ENCODE measurements at regions not wholly inside any gene's neighbourhood (a gene's known extent, or its start where the extent isn't known, plus 50 kb on each side); places are given as distances from the start of the nearest gene placed in this dataset.
"Not testable (repeated sequence)": the region's sequence is repeated elsewhere in the genome, so short reads cannot be mapped to it uniquely, and the experiment has no call there.

DNA sequence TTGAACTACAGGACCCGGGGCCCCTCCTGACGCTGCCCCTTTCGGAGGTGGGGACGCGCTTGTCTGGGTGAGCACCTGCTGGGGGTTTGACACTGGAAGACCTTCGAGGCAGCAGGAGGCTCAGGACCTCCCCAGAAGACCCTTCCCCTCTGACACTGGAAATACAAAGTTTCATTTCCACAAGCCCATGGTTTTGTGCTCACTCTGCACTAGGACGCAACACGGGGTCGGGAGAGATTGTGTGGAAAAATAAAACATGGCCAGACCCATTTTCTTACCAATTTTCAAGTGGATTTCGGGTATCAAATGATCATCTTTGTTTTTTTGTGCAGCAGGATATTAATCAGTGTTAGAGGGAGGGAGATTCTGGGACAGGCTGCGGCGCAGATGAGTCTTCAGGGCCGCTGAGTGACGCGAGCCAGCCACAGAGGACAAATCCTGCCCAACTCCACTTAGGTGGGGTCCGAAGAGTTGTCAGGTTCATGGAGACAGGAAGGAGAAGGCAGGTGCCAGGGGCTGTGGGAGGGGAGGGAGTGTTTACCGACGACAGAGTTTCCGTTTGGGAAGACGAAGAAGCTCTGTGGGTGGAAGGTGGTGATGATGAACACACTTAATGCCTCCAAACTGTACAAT, 160.0 kb upstream of the AFDN start:
- peaks cover 0 to 4% (median 0%) of the 10 kb centered on the region in 5 donors for H3K9me3 ChIP-seq (ENCODE audit: control insufficient read depth in 5 of 5, low read length in 5 of 5)
- no peak overlapping the region for H3K4me3 ChIP-seq (ENCODE audit: low read depth in 1 of 5, low read length in 5 of 5)
- no peak overlapping the region for H3K9ac ChIP-seq (ENCODE audit: low read length in 5 of 5)
- H3K4me1 ChIP-seq (ENCODE audit: control insufficient read depth in 5 of 5, insufficient read depth in 5 of 5, low read length in 5 of 5), result peaks cover 0 to 15% (median 8%) of the 10 kb centered on the region in 5 donors
- H3K27ac ChIP-seq (ENCODE audit: low read depth, low read length), result no peak overlapping the region
- no peaks in the 10 kb centered on the region for H3K36me3 ChIP-seq (ENCODE audit: control insufficient read depth in 5 of 5, insufficient read depth in 5 of 5, low read length in 5 of 5)
- peaks cover 0 to 5% (median 0%) of the 10 kb centered on the region in 5 donors for H3K27me3 ChIP-seq (ENCODE audit: control insufficient read depth in 5 of 5, insufficient read depth in 4 of 5, low read length in 5 of 5)

DNA sequence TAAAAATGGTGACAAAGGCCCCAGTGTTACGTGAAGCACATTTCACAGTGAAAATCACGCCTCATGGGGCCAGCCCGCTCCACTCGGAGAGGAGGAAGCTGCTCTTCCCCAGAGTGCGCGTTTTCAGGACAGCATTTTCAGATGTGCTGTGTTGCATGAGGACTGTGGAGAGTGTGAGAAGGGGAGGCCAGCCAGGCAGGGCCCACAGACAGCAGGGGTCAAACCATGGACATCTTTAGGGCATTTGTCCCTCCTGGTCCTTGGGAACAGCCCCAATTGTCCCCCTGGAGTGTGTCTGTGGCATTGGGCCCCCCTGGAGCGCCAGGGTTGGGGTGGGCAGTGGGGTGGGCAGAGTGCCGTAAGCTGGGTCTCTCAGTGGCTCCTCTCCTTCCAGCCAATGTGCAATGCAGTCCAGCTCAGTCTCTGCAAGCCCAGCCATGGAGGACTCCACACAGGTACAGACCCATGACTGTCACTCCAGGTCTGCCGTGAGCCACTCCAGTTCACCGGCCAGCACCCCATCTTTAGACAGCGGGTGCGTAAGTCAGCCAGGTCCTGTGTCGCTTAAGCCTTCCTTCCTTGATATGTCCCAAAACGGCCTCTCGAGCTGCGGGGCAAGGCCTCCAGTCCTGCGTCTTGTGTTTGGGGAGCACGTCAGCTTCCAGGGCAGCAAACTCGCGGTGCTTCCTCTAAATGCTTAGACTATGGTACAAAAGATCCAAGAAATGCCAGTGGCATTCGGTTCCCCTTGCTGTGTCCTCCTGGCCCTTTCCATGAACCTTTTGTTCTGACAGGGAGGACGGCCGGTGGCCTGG, 159.3 kb upstream of the AFDN start:
- Histone ChIP-seq H3K27me3 (ENCODE audit: control insufficient read depth in 5 of 5, insufficient read depth in 4 of 5, low read length in 5 of 5) (peaks cover 0 to 5% (median 0%) of the 10 kb centered on the region in 5 donors), H3K9me3 (ENCODE audit: control insufficient read depth in 5 of 5, low read length in 5 of 5) (peaks cover 0 to 5% (median 0%) of the 10 kb centered on the region in 5 donors), H3K36me3 (ENCODE audit: control insufficient read depth in 5 of 5, insufficient read depth in 5 of 5, low read length in 5 of 5) (no peaks in the 10 kb centered on the region), H3K4me3 (ENCODE audit: low read depth in 1 of 5, low read length in 5 of 5) (no peak overlapping the region), H3K27ac (ENCODE audit: low read depth, low read length) (no peak overlapping the region), H3K4me1 (ENCODE audit: control insufficient read depth in 5 of 5, insufficient read depth in 5 of 5, low read length in 5 of 5) (peaks cover 0 to 15% (median 3%) of the 10 kb centered on the region in 5 donors), H3K9ac (ENCODE audit: low read length in 5 of 5) (no peak overlapping the region)

DNA sequence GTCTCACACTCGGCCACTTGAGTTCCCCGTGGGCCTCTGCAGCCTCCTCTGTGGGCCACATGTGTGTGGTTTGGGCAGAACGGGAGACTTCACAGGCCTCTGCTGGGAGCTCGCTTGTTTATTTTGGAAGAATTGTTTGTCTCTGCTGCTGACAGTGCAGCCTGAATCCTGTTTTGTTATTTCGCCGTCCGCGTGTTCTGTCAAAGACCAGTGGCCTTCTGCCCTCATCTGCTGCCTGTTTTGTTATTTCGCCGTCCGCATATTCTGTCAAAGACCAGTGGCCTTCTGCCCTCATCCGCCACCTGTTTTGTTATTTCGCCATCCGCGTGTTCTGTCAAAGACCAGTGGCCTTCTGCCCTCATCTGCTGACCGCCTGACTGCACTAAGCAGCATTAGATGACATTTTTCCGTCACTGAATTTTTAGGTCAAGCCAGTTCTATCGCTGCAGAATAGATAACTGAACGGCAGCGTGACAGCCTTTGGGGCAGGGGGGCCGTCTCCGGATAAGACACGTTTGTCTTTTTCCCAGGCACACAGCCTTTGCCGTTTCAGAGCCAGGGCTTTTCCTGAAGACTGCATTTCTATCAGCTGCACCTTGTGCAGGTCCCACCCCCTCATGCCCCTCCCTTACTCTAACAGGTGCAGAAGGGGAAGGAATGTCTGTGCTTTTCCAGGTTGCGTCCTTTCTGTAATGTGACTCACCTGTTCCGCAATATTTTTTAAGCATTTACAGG, 158.5 kb upstream of the AFDN start:
- peaks cover 0 to 5% (median 0%) of the 10 kb centered on the region in 5 donors for H3K9me3 ChIP-seq (ENCODE audit: control insufficient read depth in 5 of 5, low read length in 5 of 5)
- H3K27ac ChIP-seq (ENCODE audit: low read depth, low read length), result no peak overlapping the region
- H3K27me3 ChIP-seq (ENCODE audit: control insufficient read depth in 5 of 5, insufficient read depth in 4 of 5, low read length in 5 of 5), result peaks cover 0 to 5% (median 0%) of the 10 kb centered on the region in 5 donors
- peaks cover 0 to 15% (median 3%) of the 10 kb centered on the region in 5 donors for H3K4me1 ChIP-seq (ENCODE audit: control insufficient read depth in 5 of 5, insufficient read depth in 5 of 5, low read length in 5 of 5)
- no peak overlapping the region for H3K4me3 ChIP-seq (ENCODE audit: low read depth in 1 of 5, low read length in 5 of 5)
- no peak overlapping the region for H3K9ac ChIP-seq (ENCODE audit: low read length in 5 of 5)
- H3K36me3 ChIP-seq (ENCODE audit: control insufficient read depth in 5 of 5, insufficient read depth in 5 of 5, low read length in 5 of 5), result no peaks in the 10 kb centered on the region

DNA sequence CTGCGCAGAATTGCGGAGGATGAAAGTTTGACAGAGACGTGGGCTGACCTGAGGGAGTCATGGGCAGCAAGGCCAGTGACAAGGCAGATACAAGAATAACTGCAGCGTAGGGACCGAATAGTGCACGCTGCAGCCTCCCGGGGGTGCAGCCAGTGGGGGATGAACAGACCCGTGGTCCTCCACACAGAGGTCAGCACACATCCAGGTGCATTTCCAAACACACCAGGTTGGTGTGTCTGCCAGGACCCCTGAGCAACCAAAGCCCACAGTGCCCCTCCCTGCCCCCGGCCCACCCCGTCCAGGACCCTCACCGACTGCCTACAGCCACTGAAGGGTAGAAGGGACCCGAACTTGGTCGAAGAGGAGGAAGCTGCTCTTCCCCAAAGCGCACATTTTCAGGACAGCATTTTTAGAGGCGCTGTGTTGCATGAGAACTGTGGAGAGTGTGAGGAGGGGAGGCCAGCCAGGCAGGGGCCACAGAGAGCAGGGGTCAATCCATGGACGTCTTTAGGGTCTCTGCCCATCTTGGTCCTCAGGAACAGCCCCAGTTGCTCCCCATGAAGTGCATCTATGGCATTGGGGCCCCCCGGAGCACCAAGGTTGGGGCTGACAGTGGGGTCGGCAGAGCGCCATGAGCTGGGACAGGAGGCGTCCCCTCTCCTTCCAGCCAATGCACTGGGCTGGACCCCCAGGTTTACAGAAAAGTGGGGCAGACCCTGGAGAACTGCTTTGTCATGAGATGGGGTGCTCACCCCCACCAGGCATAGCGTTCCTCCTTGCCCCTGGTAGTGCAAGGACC, 157.8 kb upstream of the AFDN start:
- no peak overlapping the region for H3K9ac ChIP-seq (ENCODE audit: low read length in 5 of 5)

DNA sequence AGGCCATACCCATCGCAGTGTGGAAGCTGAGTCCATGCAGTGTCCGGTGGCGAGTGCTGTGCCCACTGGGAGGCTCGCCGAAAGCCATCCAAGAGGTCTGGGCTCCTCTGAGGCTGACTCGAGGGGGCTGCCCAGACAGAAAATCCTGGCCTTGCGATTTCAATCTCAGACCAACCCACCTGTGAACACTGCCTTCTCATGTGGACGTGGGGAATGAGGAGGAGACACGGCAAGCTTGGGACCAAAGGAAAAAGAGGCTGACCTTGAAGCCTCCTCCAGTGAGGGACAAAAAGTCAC, 157.2 kb upstream of the AFDN start:
- no peak overlapping the region for H3K9ac ChIP-seq (ENCODE audit: low read length in 5 of 5)
- no peak overlapping the region for H3K27ac ChIP-seq (ENCODE audit: low read depth, low read length)
- H3K36me3 ChIP-seq (ENCODE audit: control insufficient read depth in 5 of 5, insufficient read depth in 5 of 5, low read length in 5 of 5), result no peaks in the 10 kb centered on the region
- H3K9me3 ChIP-seq (ENCODE audit: control insufficient read depth in 5 of 5, low read length in 5 of 5), result peaks cover 0 to 5% (median 0%) of the 10 kb centered on the region in 5 donors
- H3K27me3 ChIP-seq (ENCODE audit: control insufficient read depth in 5 of 5, insufficient read depth in 4 of 5, low read length in 5 of 5), result peaks cover 0 to 5% (median 0%) of the 10 kb centered on the region in 5 donors
- peaks cover 0 to 18% (median 3%) of the 10 kb centered on the region in 5 donors for H3K4me1 ChIP-seq (ENCODE audit: control insufficient read depth in 5 of 5, insufficient read depth in 5 of 5, low read length in 5 of 5)
- H3K4me3 ChIP-seq (ENCODE audit: low read depth in 1 of 5, low read length in 5 of 5), result no peak overlapping the region

More for the DNA sequence above, 157.8 kb upstream of the AFDN start:
- H3K36me3 ChIP-seq (ENCODE audit: control insufficient read depth in 5 of 5, insufficient read depth in 5 of 5, low read length in 5 of 5), result no peaks in the 10 kb centered on the region
- no peak overlapping the region for H3K4me3 ChIP-seq (ENCODE audit: low read depth in 1 of 5, low read length in 5 of 5)
- H3K4me1 ChIP-seq (ENCODE audit: control insufficient read depth in 5 of 5, insufficient read depth in 5 of 5, low read length in 5 of 5), result peaks cover 0 to 20% (median 3%) of the 10 kb centered on the region in 5 donors
- H3K9me3 ChIP-seq (ENCODE audit: control insufficient read depth in 5 of 5, low read length in 5 of 5), result peaks cover 0 to 5% (median 0%) of the 10 kb centered on the region in 5 donors
- peaks cover 0 to 5% (median 0%) of the 10 kb centered on the region in 5 donors for H3K27me3 ChIP-seq (ENCODE audit: control insufficient read depth in 5 of 5, insufficient read depth in 4 of 5, low read length in 5 of 5)
- no peak overlapping the region for H3K27ac ChIP-seq (ENCODE audit: low read depth, low read length)

DNA sequence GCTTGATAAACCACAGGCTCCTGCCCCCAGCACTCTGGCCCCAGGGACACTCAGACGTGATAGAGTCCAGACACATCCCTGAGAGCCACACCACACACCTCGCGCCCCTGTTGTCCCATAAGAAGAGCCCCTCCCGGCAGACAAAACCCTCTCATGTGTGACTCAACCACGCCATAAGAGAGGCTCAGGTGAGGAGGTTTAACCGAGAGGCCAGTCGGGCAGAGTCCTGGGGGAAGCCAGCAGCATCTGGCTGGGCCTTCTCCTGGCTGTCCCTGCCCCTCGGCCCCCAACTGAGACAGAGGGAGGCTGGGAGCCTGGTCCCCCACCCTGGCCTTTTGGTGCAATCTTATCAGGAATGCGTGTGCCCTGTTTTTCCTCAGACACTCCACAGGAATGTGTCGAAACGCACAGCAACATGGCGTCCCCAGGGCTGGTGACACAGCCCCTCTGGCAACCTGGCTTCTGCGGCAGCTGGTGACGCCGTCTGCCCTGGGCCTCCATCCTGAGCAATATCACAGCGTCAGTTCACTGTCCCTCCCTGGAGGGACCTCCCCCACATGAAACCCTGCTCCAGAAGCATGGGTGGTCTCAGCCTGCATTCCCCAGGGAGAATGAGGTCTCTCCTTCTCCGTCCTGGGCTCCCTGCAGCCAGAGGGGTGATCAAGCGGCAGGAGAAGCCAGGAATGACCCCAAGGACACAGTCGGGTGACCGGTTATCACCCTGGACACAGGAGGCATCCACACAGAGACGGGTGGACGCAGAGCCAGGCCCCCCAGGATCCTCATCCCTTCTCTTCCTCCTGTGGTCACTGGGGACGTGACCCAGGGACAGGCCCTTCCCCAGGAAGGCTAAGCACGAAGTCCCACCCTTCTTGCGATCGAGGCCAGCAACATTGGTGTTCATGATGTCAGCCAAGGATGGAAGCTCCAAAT, 156.6 kb upstream of the AFDN start:
- H3K36me3 ChIP-seq (ENCODE audit: control insufficient read depth in 5 of 5, insufficient read depth in 5 of 5, low read length in 5 of 5), result no peaks in the 10 kb centered on the region
- peaks cover 0 to 5% (median 0%) of the 10 kb centered on the region in 5 donors for H3K27me3 ChIP-seq (ENCODE audit: control insufficient read depth in 5 of 5, insufficient read depth in 4 of 5, low read length in 5 of 5)
- H3K9me3 ChIP-seq (ENCODE audit: control insufficient read depth in 5 of 5, low read length in 5 of 5), result peaks cover 0 to 5% (median 0%) of the 10 kb centered on the region in 5 donors
- H3K4me3 ChIP-seq (ENCODE audit: low read depth in 1 of 5, low read length in 5 of 5), result no peak overlapping the region
- no peak overlapping the region for H3K9ac ChIP-seq (ENCODE audit: low read length in 5 of 5)
- peaks cover 0 to 18% (median 0%) of the 10 kb centered on the region in 5 donors for H3K4me1 ChIP-seq (ENCODE audit: control insufficient read depth in 5 of 5, insufficient read depth in 5 of 5, low read length in 5 of 5)
- no peak overlapping the region for H3K27ac ChIP-seq (ENCODE audit: low read depth, low read length)

DNA sequence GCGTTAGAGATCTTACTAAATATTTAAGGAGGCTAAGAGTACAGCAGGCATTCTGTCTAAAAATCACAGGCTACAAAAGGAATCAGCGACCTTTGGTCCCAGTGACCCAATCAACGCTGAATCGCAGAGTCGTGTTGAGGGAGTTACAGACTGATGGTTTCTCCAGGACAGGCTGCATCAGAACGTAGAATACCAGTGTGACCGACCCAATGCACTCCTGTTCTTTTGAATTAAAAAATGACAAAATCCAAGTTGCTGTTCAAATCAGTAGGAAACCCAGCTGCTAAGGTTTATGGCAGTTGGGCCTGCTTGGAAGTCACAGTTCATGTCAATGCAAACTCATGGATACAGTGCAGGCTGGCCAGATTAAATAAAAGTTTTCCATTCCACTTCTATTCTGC, 155.8 kb upstream of the AFDN start:
- H3K36me3 ChIP-seq (ENCODE audit: control insufficient read depth in 5 of 5, insufficient read depth in 5 of 5, low read length in 5 of 5), result no peaks in the 10 kb centered on the region
- H3K9ac ChIP-seq (ENCODE audit: low read length in 5 of 5), result no peak overlapping the region
- peaks cover 0 to 22% (median 7%) of the 10 kb centered on the region in 5 donors for H3K4me1 ChIP-seq (ENCODE audit: control insufficient read depth in 5 of 5, insufficient read depth in 5 of 5, low read length in 5 of 5)
- peaks cover 0 to 5% (median 0%) of the 10 kb centered on the region in 5 donors for H3K9me3 ChIP-seq (ENCODE audit: control insufficient read depth in 5 of 5, low read length in 5 of 5)
- H3K27me3 ChIP-seq (ENCODE audit: control insufficient read depth in 5 of 5, insufficient read depth in 4 of 5, low read length in 5 of 5), result no peaks in the 10 kb centered on the region
- no peak overlapping the region for H3K4me3 ChIP-seq (ENCODE audit: low read depth in 1 of 5, low read length in 5 of 5)
- no peak overlapping the region for H3K27ac ChIP-seq (ENCODE audit: low read depth, low read length)

DNA sequence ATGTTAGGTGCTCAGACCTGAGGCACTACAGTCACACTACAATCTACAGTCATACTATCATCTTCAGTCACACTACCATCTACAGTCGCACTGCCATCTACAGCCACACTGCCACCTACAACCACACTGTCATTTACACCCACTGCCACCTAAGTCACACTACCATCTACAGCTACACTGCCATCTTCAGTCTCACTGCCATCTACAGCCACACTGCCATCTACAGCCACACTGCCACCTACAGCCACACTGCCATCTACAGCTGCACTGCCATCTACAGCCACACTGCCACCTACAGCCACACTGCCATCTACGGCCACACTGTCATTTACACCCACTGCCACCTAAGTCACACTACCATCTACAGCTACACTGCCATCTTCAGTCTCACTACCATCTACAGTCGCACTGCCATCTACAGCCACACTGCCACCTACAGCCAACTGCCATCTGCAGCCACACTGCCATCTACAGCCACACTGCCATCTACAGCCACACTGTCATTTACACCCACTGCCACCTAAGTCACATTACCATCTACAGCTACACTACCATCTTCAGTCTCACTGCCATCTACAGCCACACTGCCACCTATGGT, 155.2 kb upstream of the AFDN start:
- H3K9me3 ChIP-seq (ENCODE audit: control insufficient read depth in 5 of 5, low read length in 5 of 5); H3K4me3 ChIP-seq (ENCODE audit: low read depth in 1 of 5, low read length in 5 of 5); H3K27ac ChIP-seq (ENCODE audit: low read depth, low read length); H3K9ac ChIP-seq (ENCODE audit: low read length in 5 of 5); H3K36me3 ChIP-seq (ENCODE audit: control insufficient read depth in 5 of 5, insufficient read depth in 5 of 5, low read length in 5 of 5); H3K27me3 ChIP-seq (ENCODE audit: control insufficient read depth in 5 of 5, insufficient read depth in 4 of 5, low read length in 5 of 5): not testable (repeated sequence)
- peaks cover 0 to 28% (median 12%) of the 10 kb centered on the region in 5 donors for H3K4me1 ChIP-seq (ENCODE audit: control insufficient read depth in 5 of 5, insufficient read depth in 5 of 5, low read length in 5 of 5)
